WERI-Rb-1 (cell line): ENCODE measurements at regions not wholly inside any gene's neighbourhood (a gene's known extent, or its start where the extent isn't known, plus 50 kb on each side); places are given as distances from the start of the nearest gene placed in this dataset.

Experiments used
- DNase-seq: peaks from one replicate; pipeline ENCODE4 v3.0.0-alpha.2; 2020
- H3K27ac ChIP-seq: fragments of 250-450 bp; sonication (Bioruptor Pico); 2 replicates; pipeline ENCODE4 v1.5.1; 2020; ENCODE audit warnings: mild to moderate bottlenecking, moderate library complexity
- H3K27me3 ChIP-seq: fragments of 250-450 bp; sonication (Bioruptor Pico); 2 replicates; pipeline ENCODE4 v1.5.1; 2021; ENCODE audit warnings: mild to moderate bottlenecking, low read depth, moderate library complexity; ENCODE audit not compliant: insufficient read depth, severe bottlenecking
- H3K36me3 ChIP-seq: fragments of 250-450 bp; sonication (Bioruptor Pico); 2 replicates; pipeline ENCODE4 v1.5.1; 2020; ENCODE audit warnings: mild to moderate bottlenecking, moderate library complexity
- H3K4me3 ChIP-seq: 2 replicates; pipeline ENCODE4 v1.5.1; 2011; ENCODE audit warnings: low read depth, mild to moderate bottlenecking, control low read depth, low read length
- H3K9me3 ChIP-seq: fragments of 250-450 bp; sonication (Bioruptor Pico); 2 replicates; pipeline ENCODE4 v1.5.1; 2021; ENCODE audit warnings: mild to moderate bottlenecking, moderate library complexity; ENCODE audit not compliant: severe bottlenecking
- CTCF ChIP-seq: IDR thresholded peaks from 2 replicates; pipeline ENCODE4 v1.5.1; 2011; ENCODE audit warnings: low read depth, mild to moderate bottlenecking, control low read depth, inconsistent platforms, low read length

DNA sequence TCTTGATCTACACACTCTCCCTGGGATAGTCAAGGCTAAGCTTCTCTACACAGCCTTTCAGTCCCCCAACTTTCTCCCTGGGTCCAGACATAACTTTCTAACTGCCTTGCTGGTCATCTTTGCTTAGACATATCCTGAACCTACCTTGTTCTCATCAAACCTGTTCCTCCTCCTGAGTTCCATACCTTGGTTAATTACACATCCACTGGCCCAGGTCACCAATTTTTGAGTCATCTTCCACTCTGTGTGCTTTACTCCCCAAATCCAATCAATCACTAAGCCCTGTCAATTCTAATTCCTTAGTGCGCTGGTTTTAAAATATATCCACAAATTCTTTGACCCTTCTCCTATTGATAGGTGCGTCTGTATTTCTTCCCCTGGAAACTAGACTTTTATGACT is 107.0 kb downstream of the EVX1 start:
- Histone ChIP-seq H3K27ac (no peak overlapping the region), H3K27me3 (peaks cover 88% of the 10 kb centered on the region), H3K9me3 (no peaks in the 10 kb centered on the region), H3K36me3 (no peaks in the 10 kb centered on the region), H3K4me3 (no peak overlapping the region)
- TF ChIP-seq CTCF: no peak
- DNase-seq: no peak

DNA sequence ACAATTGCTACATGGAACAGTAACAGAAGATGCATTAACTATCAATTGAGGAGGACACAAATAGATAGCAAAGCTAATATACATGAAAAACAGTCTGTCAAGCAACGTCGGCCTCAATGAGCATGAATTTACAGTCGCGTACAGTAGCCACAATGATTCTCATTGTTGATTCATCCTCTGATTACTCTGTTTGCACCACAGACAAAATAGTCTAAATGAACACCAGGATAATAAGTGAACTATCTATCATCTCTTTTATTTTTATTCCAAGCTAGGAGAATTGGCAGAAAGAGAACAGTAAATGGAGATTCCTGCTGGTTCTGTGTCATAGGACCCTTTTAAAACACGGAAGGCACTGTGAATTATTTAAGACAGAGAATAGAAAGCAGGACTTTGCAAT is 108.5 kb downstream of the EVX1 start:
- Histone ChIP-seq H3K9me3 (no peaks in the 10 kb centered on the region), H3K27me3 (peaks cover 87% of the 10 kb centered on the region), H3K4me3 (no peak overlapping the region), H3K27ac (no peak overlapping the region), H3K36me3 (no peaks in the 10 kb centered on the region)
- TF ChIP-seq CTCF: no peak
- no peak for DNase-seq

GRCh38 chr7:27351786-27352185 is 109.2 kb downstream of the EVX1 start:
- no peak overlapping the region for H3K4me3 ChIP-seq
- no peak for DNase-seq
- no peaks in the 10 kb centered on the region for H3K9me3 ChIP-seq
- H3K27ac ChIP-seq: no peak overlapping the region
- no peak for TF ChIP-seq CTCF
- H3K36me3 ChIP-seq: no peaks in the 10 kb centered on the region
- H3K27me3 ChIP-seq: peaks cover 86% of the 10 kb centered on the region

GRCh38 chr7:27359181-27360125 is 116.9 kb downstream of the EVX1 start:
- DNase-seq: no peak
- H3K4me3 ChIP-seq: no peak overlapping the region

DNA sequence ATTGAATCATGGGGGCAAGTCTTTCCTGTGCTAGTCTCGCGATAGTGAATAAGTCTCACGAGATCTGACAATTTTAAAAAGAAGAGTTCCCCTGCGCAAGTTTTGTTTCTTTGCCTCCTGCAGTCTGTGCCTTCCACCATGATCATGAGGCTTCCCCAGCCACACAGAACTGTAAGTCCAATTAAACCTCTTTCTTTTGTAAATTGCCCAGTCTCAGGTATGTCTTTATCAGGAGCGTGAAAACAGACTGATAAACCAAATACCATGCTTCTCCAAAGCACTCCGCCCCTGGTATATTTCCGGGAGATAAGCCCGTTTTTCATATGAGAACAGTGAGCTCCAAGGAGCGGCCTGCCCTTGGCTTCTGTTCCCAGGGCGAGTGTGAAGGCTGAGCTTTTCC is 118.9 kb downstream of the EVX1 start:
- no peak for TF ChIP-seq CTCF
- no peak for DNase-seq
- H3K27ac ChIP-seq: no peak overlapping the region

More at GRCh38 chr7:27359181-27360125, 116.9 kb downstream of the EVX1 start:
- no peaks in the 10 kb centered on the region for H3K36me3 ChIP-seq
- no peak overlapping the region for H3K27ac ChIP-seq
- peaks cover 65% of the 10 kb centered on the region for H3K27me3 ChIP-seq
- no peak for TF ChIP-seq CTCF
- no peaks in the 10 kb centered on the region for H3K9me3 ChIP-seq

More for the DNA sequence above, 118.9 kb downstream of the EVX1 start:
- H3K36me3 ChIP-seq: no peaks in the 10 kb centered on the region
- H3K4me3 ChIP-seq: no peak overlapping the region
- no peaks in the 10 kb centered on the region for H3K9me3 ChIP-seq
- H3K27me3 ChIP-seq: peaks cover 67% of the 10 kb centered on the region
